ENCODE measurements at regions not wholly inside any gene's neighbourhood (a gene's known extent, or its start where the extent isn't known, plus 50 kb on each side); places are given as distances from the start of the nearest gene placed in this dataset.

DNA sequence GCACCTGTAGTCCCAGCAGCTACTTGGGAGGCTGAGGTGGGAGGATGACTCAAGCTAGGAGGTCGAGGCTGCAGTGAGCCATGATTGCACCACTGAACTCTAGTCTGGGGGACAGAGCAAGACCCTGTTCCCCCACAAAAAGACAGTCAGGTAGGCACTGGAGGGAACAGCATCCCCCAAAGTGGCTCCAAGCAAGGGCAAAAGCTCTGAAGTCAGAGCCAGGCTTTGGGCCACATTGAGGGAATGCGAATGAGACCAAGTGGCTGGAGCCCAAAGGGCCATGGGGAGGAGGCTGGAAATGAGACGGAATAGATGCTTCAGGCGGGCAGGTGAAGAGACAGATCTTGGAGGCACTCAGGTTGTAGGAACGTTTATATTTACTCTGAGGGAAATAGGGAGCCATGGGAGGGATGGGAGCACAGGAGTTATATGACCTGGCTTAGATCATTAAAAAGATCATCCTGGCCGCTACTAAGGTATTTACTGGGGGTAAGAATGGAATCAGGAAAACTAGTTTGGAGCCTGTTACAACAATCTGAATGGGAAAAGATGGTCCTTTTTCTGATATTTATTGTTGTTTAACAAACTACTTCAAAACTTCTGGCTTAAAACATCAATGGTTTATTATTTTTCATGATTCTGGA, 229.6 kb upstream of the ZNF217 start:
- TF ChIP-seq GATA3 (IDR thresholded peaks at IDR 0.05; ENCODE audit: low read depth, low read length): no peak
- TF ChIP-seq GATA2 (IDR thresholded peaks at IDR 0.05; ENCODE audit: low read depth, low read length): no peak

DNA sequence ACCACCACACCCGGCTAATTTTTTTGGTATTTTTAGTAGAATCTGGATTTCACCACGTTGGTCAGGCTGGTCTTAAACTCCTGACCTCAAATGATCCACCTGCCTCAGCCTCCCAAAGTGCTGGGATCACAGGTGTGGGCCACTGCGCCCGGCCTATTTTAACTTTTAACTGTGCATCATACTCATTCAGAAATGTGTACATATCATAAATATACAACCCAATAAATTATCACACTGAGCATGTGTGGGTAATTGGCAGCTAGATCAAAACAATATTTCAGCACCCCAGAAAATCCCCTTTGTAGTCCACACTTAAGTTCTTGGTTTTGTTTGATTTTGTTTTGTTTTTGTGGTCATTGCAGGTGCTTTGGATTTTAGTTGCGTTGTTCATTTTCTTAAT, 228.9 kb upstream of the ZNF217 start:
- no peak for TF ChIP-seq GATA3 (IDR thresholded peaks at IDR 0.05; ENCODE audit: low read depth, low read length)
- TF ChIP-seq GATA2 (IDR thresholded peaks at IDR 0.05; ENCODE audit: low read depth, low read length): no peak

DNA sequence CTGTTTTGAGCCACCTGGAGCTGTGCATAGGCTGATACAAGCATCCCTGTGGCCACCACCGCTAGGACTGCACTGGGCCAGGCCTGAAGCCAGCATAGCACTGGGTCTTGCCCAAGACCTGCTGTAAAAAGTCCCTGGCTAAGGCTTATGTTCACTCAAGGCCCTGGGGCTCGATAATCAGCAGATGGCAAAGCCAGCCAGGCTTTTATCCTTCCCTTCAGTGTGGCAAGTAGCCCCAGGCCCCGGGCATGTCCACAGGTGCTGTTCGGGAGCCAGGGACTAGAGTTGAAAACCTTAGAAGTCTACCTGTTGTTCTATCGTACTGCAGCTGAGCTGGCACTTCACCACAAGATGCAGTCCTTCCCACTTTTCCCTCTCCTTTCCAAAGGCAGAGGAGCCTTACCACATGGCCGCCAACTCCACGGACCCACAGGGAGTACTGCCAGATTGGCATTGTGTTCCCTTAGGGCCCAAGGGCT, 226.4 kb upstream of the ZNF217 start:
- no peak for TF ChIP-seq GATA3 (IDR thresholded peaks at IDR 0.05; ENCODE audit: low read depth, low read length)

DNA sequence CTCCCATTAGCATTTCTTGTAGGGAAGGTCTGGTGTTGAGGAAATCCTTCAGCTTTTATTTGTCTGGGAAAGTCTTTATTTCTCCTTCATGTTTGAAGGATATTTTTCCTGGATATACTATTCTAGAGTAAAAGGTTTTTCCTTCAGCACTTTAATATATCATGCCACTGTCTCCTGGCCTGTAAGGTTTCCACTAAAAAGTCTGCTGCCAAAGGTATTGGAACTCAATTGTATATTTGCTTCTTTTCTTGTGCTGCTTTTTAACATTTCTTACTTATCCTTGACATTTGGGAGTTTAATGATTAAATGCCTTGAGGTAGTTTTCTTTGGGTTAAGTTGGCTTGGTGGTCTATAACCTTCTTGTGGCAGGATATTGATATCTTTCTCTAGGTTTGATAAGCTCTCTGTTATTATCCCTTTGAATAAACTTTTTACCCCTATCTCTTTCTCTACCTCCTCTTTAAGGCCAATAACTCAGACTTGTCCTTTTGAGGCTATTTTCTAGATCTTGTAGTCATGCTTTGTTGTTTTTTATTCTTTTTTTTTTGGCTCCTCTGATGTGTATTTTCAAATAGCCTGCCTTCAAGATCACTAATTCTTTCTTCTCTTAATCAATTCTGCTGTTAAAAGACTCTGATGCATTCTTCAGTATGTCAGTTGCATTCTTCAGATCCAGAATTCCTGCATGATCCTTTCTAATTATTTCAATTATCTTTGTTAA, 225.0 kb upstream of the ZNF217 start:
- TF ChIP-seq GATA2 (IDR thresholded peaks at IDR 0.05; ENCODE audit: low read depth, low read length) (no peak), GATA3 (IDR thresholded peaks at IDR 0.05; ENCODE audit: low read depth, low read length) (no peak)

DNA sequence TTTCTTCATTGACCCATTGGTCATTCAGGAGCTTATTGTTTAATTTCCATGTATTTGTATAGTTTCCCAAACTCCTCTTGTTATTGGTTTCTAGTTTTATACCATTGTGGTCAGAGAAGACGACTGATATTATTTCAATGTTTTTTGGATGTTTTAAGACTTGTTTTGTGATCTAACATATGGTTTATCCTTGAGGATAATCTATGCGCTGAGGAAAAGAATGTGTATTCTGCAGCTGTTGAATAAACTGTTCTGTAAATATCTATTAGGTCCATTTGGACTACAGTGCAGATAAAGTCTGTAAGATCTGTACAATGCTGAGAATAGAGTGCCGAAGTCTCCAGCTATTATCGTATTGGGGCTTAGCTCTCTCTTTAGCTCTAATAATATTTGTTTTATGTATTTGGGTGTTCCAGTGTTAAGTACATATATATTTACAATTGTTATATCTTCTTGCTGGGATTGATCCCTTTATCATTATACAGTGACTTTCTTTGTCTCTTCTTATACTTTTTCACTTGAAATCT, 223.3 kb upstream of the ZNF217 start:
- TF ChIP-seq GATA3 (IDR thresholded peaks at IDR 0.05; ENCODE audit: low read depth, low read length) (no peak), GATA2 (IDR thresholded peaks at IDR 0.05; ENCODE audit: low read depth, low read length) (no peak)

DNA sequence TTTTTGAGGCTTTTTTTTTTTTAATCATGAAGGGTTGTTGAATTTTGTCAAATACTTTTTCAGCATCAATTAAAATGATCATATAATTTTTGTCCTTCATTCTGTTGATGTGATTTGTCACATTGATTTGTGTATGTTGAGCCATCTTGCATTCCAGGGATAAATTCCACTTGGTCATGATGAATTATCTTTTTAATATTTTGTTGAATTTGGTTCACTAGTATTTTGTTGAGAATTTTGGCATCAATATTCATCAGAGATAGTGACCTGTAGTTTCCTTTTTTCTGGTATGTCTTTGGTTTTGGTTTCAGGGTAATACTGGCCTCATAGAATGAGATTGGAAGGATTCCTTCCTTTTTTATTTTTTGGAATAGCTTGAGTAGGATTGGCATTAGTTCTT, 221.9 kb upstream of the ZNF217 start:
- TF ChIP-seq GATA2 (IDR thresholded peaks at IDR 0.05; ENCODE audit: low read depth, low read length): no peak
- TF ChIP-seq GATA3 (IDR thresholded peaks at IDR 0.05; ENCODE audit: low read depth, low read length): no peak

DNA sequence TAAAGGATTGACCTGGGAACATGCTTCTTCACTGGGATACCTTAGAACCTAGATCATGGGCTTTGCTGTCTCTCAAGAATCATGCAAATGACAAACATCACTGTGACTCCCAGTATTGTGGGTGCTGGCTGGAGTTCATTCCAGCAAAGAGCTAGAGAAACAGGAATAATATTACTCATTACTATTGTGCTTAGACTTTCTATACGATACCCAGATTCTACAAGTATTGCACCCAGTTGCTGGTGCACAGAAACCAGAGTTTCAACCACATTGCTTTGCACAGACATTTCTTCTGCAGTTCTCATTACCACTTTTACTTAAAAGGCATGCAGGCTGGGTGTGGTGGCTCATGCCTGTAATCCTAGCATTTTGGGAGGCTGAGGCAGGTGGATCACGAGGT, 220.4 kb upstream of the ZNF217 start:
- TF ChIP-seq GATA3 (IDR thresholded peaks at IDR 0.05; ENCODE audit: low read depth, low read length): no peak
- TF ChIP-seq GATA2 (IDR thresholded peaks at IDR 0.05; ENCODE audit: low read depth, low read length): no peak

DNA sequence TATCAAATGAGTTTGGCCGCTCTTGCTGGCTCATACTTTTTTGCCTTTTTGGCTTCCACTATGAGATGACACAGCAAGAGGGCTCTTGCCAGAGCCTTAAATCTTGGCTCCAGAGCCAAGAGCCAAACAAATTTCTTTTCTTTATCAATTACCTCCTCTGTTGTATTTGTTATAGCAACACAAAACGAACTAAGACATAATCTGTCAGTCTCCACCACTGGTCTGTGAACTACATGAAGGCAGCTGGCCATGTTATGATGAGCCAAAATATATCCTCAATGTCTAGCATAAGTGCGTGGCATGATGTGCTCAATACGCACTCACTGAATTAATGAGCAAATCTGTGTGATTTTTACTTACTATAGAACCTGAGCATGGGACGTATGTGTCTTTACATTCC, 220.0 kb upstream of the ZNF217 start:
- TF ChIP-seq GATA3 (IDR thresholded peaks at IDR 0.05; ENCODE audit: low read depth, low read length) (no peak), GATA2 (IDR thresholded peaks at IDR 0.05; ENCODE audit: low read depth, low read length) (no peak)

DNA sequence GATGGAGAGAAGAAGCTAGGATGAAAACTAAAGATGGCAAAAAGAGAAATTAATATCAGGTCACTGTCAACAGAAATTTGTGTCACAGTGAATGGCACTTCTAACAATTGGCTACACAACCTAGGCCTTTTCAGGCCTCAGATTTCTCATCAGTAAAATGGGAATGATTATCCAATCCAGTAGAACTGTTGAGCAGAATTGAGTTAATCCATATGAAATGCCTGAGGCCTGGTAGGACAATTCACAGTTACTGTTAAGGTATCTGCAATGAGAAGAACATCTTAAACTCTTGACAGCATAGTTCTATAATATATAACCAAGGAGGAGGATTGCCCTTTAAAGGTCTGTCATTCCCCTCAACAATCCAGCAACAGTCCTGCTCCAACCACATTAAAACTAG, 217.9 kb upstream of the ZNF217 start:
- TF ChIP-seq GATA3 (IDR thresholded peaks at IDR 0.05; ENCODE audit: low read depth, low read length) (no peak), GATA2 (IDR thresholded peaks at IDR 0.05; ENCODE audit: low read depth, low read length) (no peak)

DNA sequence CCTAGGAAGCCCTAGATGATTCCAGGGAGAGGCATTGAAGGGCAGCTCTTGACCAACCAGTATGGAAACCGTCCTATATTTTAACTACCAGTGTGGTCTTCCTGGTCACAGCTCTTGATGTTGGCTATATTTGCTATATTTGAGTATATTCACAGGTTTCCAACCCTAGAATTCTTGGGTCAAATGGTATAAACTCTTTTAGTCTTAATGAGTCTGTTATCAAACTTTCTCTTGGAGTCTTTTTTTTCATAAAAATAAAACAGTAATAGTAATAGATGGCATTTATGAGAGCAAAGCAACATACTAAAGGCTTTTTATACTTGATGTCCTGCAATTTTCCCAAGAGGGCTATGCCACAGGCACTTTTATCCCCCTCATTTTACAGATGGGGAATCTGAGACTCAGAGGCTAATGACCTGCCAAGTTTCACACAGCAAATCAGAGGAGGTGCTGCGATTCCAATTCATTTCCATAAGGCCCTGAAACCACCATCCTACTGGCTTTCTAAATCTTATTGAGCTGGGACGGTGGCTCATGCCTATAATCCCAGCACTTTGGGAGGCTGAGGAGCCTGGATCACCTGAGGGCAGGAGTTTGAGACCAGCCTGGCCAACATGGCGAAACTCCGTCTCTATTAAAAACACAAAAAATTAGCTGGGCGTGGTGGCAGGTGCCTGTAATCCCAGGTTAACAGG, 217.2 kb upstream of the ZNF217 start:
- TF ChIP-seq GATA3 (IDR thresholded peaks at IDR 0.05; ENCODE audit: low read depth, low read length): no peak
- no peak for TF ChIP-seq GATA2 (IDR thresholded peaks at IDR 0.05; ENCODE audit: low read depth, low read length)

DNA sequence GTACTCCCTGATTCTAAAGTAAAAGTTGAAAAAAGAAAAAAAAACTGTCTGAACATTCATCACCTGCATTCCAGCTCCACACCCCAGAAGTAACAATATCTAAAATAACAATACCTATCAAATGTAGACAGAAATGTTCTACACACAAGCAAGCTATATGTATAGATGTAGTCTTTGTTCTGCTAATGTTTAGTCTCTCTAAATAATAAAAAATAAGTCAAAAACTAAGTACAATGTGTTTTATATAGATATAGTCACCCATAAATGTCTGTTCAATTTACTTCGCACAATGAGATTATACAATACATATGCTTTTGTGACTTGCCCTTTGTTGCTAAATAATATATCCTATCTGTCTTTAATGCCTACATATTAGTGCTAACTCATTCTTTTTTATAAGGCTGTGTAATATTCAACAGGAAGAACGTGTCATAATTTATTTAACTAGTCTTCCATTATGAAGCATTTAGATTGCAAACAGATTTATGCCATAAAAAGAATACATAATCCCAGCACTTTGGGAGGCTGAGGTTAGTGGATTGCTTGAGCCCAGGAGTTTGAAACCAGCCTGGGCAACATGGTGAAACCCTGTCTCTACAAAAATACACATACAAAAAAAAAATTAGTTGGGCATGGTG, 216.2 kb upstream of the ZNF217 start:
- no peak for TF ChIP-seq GATA2 (IDR thresholded peaks at IDR 0.05; ENCODE audit: low read depth, low read length)
- no peak for TF ChIP-seq GATA3 (IDR thresholded peaks at IDR 0.05; ENCODE audit: low read depth, low read length)

DNA sequence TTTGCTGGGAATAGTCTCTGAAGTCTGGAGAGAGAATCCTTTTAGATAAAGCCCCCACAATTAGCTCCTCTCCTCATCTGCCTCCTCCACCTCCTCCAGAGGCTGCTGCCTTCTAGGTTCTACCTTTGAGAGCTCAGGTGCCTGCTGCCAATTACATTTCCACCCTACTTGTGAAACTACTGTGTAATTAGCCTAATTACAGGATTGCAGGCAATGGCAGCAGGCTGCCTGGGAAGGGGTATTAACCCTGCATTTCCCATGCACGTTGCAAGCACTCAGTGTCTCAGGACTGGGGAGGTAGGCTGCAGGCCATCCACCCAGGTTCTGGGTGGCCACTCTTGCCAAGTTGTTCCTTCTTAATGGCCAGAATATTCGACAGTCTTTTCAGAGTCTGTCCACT, 215.6 kb upstream of the ZNF217 start:
- TF ChIP-seq GATA2 (IDR thresholded peaks at IDR 0.05; ENCODE audit: low read depth, low read length) (no peak), GATA3 (IDR thresholded peaks at IDR 0.05; ENCODE audit: low read depth, low read length) (no peak)

DNA sequence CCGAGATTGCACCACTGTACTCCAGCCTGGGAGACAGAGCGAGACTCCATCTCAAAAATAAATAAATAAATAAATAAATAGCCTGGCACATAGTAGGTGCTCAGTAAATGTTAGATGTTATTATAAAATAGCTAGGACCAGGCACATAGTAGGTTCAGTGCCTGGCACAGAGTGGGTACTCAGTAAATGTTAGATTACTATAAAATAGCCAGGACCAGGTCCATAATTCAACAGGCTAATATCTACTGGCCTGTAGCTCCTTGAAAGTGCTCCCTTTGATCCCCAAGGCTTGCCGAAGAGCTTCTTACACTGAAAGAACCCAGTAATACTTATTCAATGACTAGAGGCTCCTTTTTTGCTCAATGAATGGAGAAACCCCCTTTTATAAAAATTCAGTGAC, 215.1 kb upstream of the ZNF217 start:
- no peak for TF ChIP-seq GATA3 (IDR thresholded peaks at IDR 0.05; ENCODE audit: low read depth, low read length)
- no peak for TF ChIP-seq GATA2 (IDR thresholded peaks at IDR 0.05; ENCODE audit: low read depth, low read length)
